ENCODE measurements at regions not wholly inside any gene's neighbourhood (a gene's known extent, or its start where the extent isn't known, plus 50 kb on each side); places are given as distances from the start of the nearest gene placed in this dataset.

DNA sequence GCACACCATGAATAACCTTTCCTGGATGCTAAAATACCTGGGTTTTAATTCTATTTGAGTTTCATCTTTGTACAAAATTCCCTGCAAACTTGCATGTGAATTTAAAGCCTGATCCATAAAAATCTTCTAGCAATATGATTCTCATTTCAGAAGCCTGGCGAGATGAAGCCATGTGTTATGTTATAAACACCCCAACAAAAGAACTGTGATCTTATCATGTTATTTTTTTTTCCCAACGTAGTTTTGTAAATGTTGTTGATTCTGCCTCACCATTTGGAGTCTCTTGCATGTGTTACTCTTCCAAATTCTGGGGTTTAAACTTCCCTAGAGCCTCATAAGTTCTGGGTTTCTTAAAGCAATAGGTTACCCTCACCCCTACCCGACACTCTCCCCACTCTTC lies 428.1 kb upstream of the DPH6 start:
- H3K4me1 ChIP-seq = peaks cover 4% of the 10 kb centered on the region
- no peak overlapping the region for H3K27ac Mint-ChIP-seq

GRCh38 chr15:35975941-35976340 lies 430.0 kb upstream of the DPH6 start:
- H4K20me1 ChIP-seq (ENCODE audit: low read depth) = no peaks in the 10 kb centered on the region
- H2AFZ ChIP-seq (replicated peaks) = peak overlapping the region; percentile 44
- no peaks in the 10 kb centered on the region for H3K79me2 ChIP-seq (ENCODE audit: low read depth)
- H3K9me3 ChIP-seq (ENCODE audit: low read depth) = no peaks in the 10 kb centered on the region
- H3K4me2 ChIP-seq = no peak overlapping the region
- no peak overlapping the region for H3K4me3 Mint-ChIP-seq
- no peak for DNase-seq (ENCODE audit: low spot score)
- no peaks in the 10 kb centered on the region for H3K27me3 ChIP-seq
- no peaks in the 10 kb centered on the region for H3K27me3 Mint-ChIP-seq (ENCODE audit: insufficient read depth, low read depth)
- no peaks in the 10 kb centered on the region for H3K36me3 ChIP-seq
- H3K36me3 Mint-ChIP-seq = no peaks in the 10 kb centered on the region
- no peak overlapping the region for H3K27ac ChIP-seq
- no peaks in the 10 kb centered on the region for H3F3A ChIP-seq (ENCODE audit: low read depth)
- no peak overlapping the region for H3K4me3 ChIP-seq
- peaks cover 10% of the 10 kb centered on the region for H3K4me1 Mint-ChIP-seq
- H3K27ac Mint-ChIP-seq = no peak overlapping the region
- no peak overlapping the region for H3K9ac ChIP-seq
- no peak for TF ChIP-seq EZH2 (IDR thresholded peaks at IDR 0.05)
- TF ChIP-seq EZH2phosphoT487 (IDR thresholded peaks at IDR 0.05) = no peak
- TF ChIP-seq CTCF (IDR thresholded peaks at IDR 0.05) = no peak
- no peaks in the 10 kb centered on the region for H3K9me3 Mint-ChIP-seq
- H3K4me1 ChIP-seq = peaks cover 13% of the 10 kb centered on the region

More for the DNA sequence above, 428.1 kb upstream of the DPH6 start:
- H3K4me3 ChIP-seq = no peak overlapping the region
- no peaks in the 10 kb centered on the region for H3K79me2 ChIP-seq (ENCODE audit: low read depth)
- no peak overlapping the region for H3K27ac ChIP-seq
- Mint-ChIP-seq H3K4me3 (no peak overlapping the region), H3K9me3 (no peaks in the 10 kb centered on the region), H3K27me3 (ENCODE audit: insufficient read depth, low read depth) (no peaks in the 10 kb centered on the region), H3K36me3 (no peaks in the 10 kb centered on the region), H3K4me1 (peaks cover 6% of the 10 kb centered on the region)
- H3K4me2 ChIP-seq = no peak overlapping the region
- H3K36me3 ChIP-seq = no peaks in the 10 kb centered on the region
- DNase-seq (ENCODE audit: low spot score) = no peak
- H3F3A ChIP-seq (ENCODE audit: low read depth) = no peaks in the 10 kb centered on the region
- no peak overlapping the region for H3K9ac ChIP-seq
- no peaks in the 10 kb centered on the region for H3K9me3 ChIP-seq (ENCODE audit: low read depth)
- peak overlapping the region; percentile 69 for H2AFZ ChIP-seq (replicated peaks)
- H3K27me3 ChIP-seq = no peaks in the 10 kb centered on the region
- H4K20me1 ChIP-seq (ENCODE audit: low read depth) = no peaks in the 10 kb centered on the region
- no peak for TF ChIP-seq EZH2phosphoT487 (IDR thresholded peaks at IDR 0.05)
- no peak for TF ChIP-seq CTCF (IDR thresholded peaks at IDR 0.05)
- TF ChIP-seq EZH2 (IDR thresholded peaks at IDR 0.05) = no peak

- no peak for TF ChIP-seq EZH2phosphoT487 (IDR thresholded peaks at IDR 0.05)
- no peak for TF ChIP-seq CTCF (IDR thresholded peaks at IDR 0.05)
- no peak for TF ChIP-seq EZH2 (IDR thresholded peaks at IDR 0.05)
These were observed 433.6 kb upstream of the DPH6 start for GRCh38 chr15:35979608-35980007.

More at GRCh38 chr15:35979608-35980007, 433.6 kb upstream of the DPH6 start:
- DNase-seq (ENCODE audit: low spot score) = peak; percentile 38
- Histone ChIP-seq H3K9me3 (ENCODE audit: low read depth) (no peaks in the 10 kb centered on the region), H4K20me1 (ENCODE audit: low read depth) (no peaks in the 10 kb centered on the region), H3K27ac (no peak overlapping the region), H3K4me3 (no peak overlapping the region), H2AFZ (replicated peaks) (no peak overlapping the region), H3F3A (ENCODE audit: low read depth) (no peaks in the 10 kb centered on the region), H3K27me3 (no peaks in the 10 kb centered on the region), H3K4me1 (peaks cover 14% of the 10 kb centered on the region), H3K36me3 (no peaks in the 10 kb centered on the region), H3K9ac (no peak overlapping the region), H3K4me2 (peak overlapping the region; percentile 46), H3K79me2 (ENCODE audit: low read depth) (no peaks in the 10 kb centered on the region)
- Mint-ChIP-seq H3K36me3 (no peaks in the 10 kb centered on the region), H3K9me3 (no peaks in the 10 kb centered on the region), H3K27me3 (ENCODE audit: insufficient read depth, low read depth) (no peaks in the 10 kb centered on the region), H3K4me1 (peaks cover 5% of the 10 kb centered on the region), H3K4me3 (no peak overlapping the region), H3K27ac (no peak overlapping the region)

Data from neural progenitor cell (in vitro differentiated cells).